WTC11 (cell line): ENCODE measurements at regions not wholly inside any gene's neighbourhood (a gene's known extent, or its start where the extent isn't known, plus 50 kb on each side); places are given as distances from the start of the nearest gene placed in this dataset.

Experiments used
- CREB1 ChIP-seq: sonication (generic); formaldehyde crosslinking; IDR thresholded peaks from 2 replicates; pipeline ENCODE4 v1.8.0; 2023; ENCODE audit warnings: mild to moderate bottlenecking, missing genetic modification reagents
- CTCF ChIP-seq: fragments of 200-600 bp; IDR thresholded peaks from 2 replicates; pipeline ENCODE4 v1.8.0; 2022; ENCODE audit warnings: antibody characterized with exemption
- E2F1 ChIP-seq: sonication (generic); formaldehyde crosslinking; IDR thresholded peaks from 2 replicates; pipeline ENCODE4 v1.8.0; 2022; ENCODE audit warnings: mild to moderate bottlenecking, missing genetic modification reagents
- KAT7 ChIP-seq: sonication (generic); formaldehyde crosslinking; IDR thresholded peaks from 2 replicates; pipeline ENCODE4 v1.8.1; 2023; ENCODE audit warnings: missing genetic modification reagents, mild to moderate bottlenecking, borderline replicate concordance
- MAX ChIP-seq: sonication (generic); formaldehyde crosslinking; IDR thresholded peaks from 2 replicates; pipeline ENCODE4 v1.8.0; 2022; ENCODE audit warnings: mild to moderate bottlenecking, missing genetic modification reagents
- MYBL2 ChIP-seq: sonication (generic); formaldehyde crosslinking; IDR thresholded peaks from 2 replicates; pipeline ENCODE4 v1.8.1; 2023; ENCODE audit warnings: mild to moderate bottlenecking, moderate library complexity, missing genetic modification reagents
- NFE2L1 ChIP-seq: sonication (generic); formaldehyde crosslinking; IDR thresholded peaks from 2 replicates; pipeline ENCODE4 v1.8.1; 2023; ENCODE audit warnings: missing genetic modification reagents
- NR3C1 ChIP-seq: sonication (generic); formaldehyde crosslinking; conservative IDR thresholded peaks from 2 replicates; pipeline ENCODE4 v1.8.1; 2023; ENCODE audit warnings: low read depth, mild to moderate bottlenecking, missing genetic modification reagents
- TCF7 ChIP-seq: sonication (generic); formaldehyde crosslinking; IDR thresholded peaks from 2 replicates; pipeline ENCODE4 v1.8.0; 2022; ENCODE audit warnings: mild to moderate bottlenecking, low read depth, missing genetic modification reagents, moderate library complexity
- USF1 ChIP-seq: sonication (generic); formaldehyde crosslinking; IDR thresholded peaks from 2 replicates; pipeline ENCODE4 v1.8.0; 2022; ENCODE audit warnings: mild to moderate bottlenecking, missing genetic modification reagents
- USF2 ChIP-seq: sonication (generic); formaldehyde crosslinking; IDR thresholded peaks from 2 replicates; pipeline ENCODE4 v1.8.1; 2023; ENCODE audit warnings: mild to moderate bottlenecking, missing genetic modification reagents, moderate library complexity
- ZNF138 ChIP-seq: sonication (generic); formaldehyde crosslinking; conservative IDR thresholded peaks from 2 replicates; pipeline ENCODE4 v1.8.1; 2022; ENCODE audit warnings: mild to moderate bottlenecking, moderate library complexity, missing genetic modification reagents
- ZNF232 ChIP-seq: sonication (generic); formaldehyde crosslinking; IDR thresholded peaks from 2 replicates; pipeline ENCODE4 v1.8.0; 2022; ENCODE audit warnings: mild to moderate bottlenecking, missing genetic modification reagents

- no peak for TF ChIP-seq CREB1 (CRISPR knock-in tag)
- no peak for TF ChIP-seq TCF7 (CRISPR knock-in tag)
- TF ChIP-seq NR3C1 (CRISPR knock-in tag) = no peak
- no peak for TF ChIP-seq USF2 (CRISPR knock-in tag)
- no peak for TF ChIP-seq ZNF138
- no peak for TF ChIP-seq CTCF
- TF ChIP-seq ZNF232 (CRISPR knock-in tag) = no peak
- TF ChIP-seq MAX (CRISPR knock-in tag) = no peak
- no peak for TF ChIP-seq E2F1 (CRISPR knock-in tag)
- TF ChIP-seq MYBL2 (CRISPR knock-in tag) = no peak
- TF ChIP-seq KAT7 (CRISPR knock-in tag) = no peak
- no peak for TF ChIP-seq USF1
- no peak for TF ChIP-seq NFE2L1
Observed at GRCh38 chr17:13099926-13100325, 82.1 kb upstream of the ELAC2 start.
